Brain pericyte (primary cell): ENCODE measurements at regions not wholly inside any gene's neighbourhood (a gene's known extent, or its start where the extent isn't known, plus 50 kb on each side); places are given as distances from the start of the nearest gene placed in this dataset.

ENCODE experiments used
- DNase-seq: peaks from one replicate; pipeline ENCODE4 v3.0.0-alpha.2; 2012; ENCODE audit warnings: low read depth, low spot score

- no peak for DNase-seq
Measured at GRCh38 chr2:34320056-34320455, 721.0 kb upstream of the FAM98A start.

GRCh38 chr2:34317797-34318196 lies 718.7 kb upstream of the FAM98A start:
- no peak for DNase-seq

GRCh38 chr2:34316788-34317187 lies 717.7 kb upstream of the FAM98A start:
- no peak for DNase-seq

- no peak for DNase-seq
Measured at GRCh38 chr2:34311816-34312215, 712.7 kb upstream of the FAM98A start.

- no peak for DNase-seq
Measured at GRCh38 chr2:34308140-34308539, 709.0 kb upstream of the FAM98A start.

- DNase-seq, result no peak
Measured at GRCh38 chr2:34307636-34308035, 708.5 kb upstream of the FAM98A start.

GRCh38 chr2:34306745-34307144 lies 707.6 kb upstream of the FAM98A start:
- DNase-seq, result no peak

GRCh38 chr2:34305587-34305986 lies 706.5 kb upstream of the FAM98A start:
- DNase-seq, result no peak

- no peak for DNase-seq
Measured at GRCh38 chr2:34294961-34295360, 695.9 kb upstream of the FAM98A start.

GRCh38 chr2:34291076-34291475 lies 692.0 kb upstream of the FAM98A start:
- no peak for DNase-seq

GRCh38 chr2:34288016-34288415 lies 688.9 kb upstream of the FAM98A start:
- DNase-seq, result no peak

GRCh38 chr2:34280606-34281005 lies 681.5 kb upstream of the FAM98A start:
- no peak for DNase-seq

- DNase-seq, result no peak
Measured at GRCh38 chr2:34266908-34267697, 668.0 kb upstream of the FAM98A start.

- no peak for DNase-seq
Measured at GRCh38 chr2:34261701-34262100, 662.6 kb upstream of the FAM98A start.

GRCh38 chr2:34254272-34254878 lies 655.3 kb upstream of the FAM98A start:
- no peak for DNase-seq

GRCh38 chr2:34252111-34252510 lies 653.0 kb upstream of the FAM98A start:
- no peak for DNase-seq

GRCh38 chr2:34251578-34251977 lies 652.5 kb upstream of the FAM98A start:
- DNase-seq, result no peak

GRCh38 chr2:34244195-34244594 lies 645.1 kb upstream of the FAM98A start:
- DNase-seq, result no peak

- DNase-seq, result no peak
Measured at GRCh38 chr2:34242763-34243123, 643.6 kb upstream of the FAM98A start.

GRCh38 chr2:34241905-34242762 lies 643.0 kb upstream of the FAM98A start:
- DNase-seq, result no peak

GRCh38 chr2:34239511-34239910 lies 640.4 kb upstream of the FAM98A start:
- DNase-seq, result no peak

GRCh38 chr2:34234823-34235222 lies 635.7 kb upstream of the FAM98A start:
- no peak for DNase-seq

GRCh38 chr2:34229998-34230397 lies 630.9 kb upstream of the FAM98A start:
- DNase-seq, result no peak
